ENCODE measurements at regions not wholly inside any gene's neighbourhood (a gene's known extent, or its start where the extent isn't known, plus 50 kb on each side); places are given as distances from the start of the nearest gene placed in this dataset.
"Not testable (repeated sequence)": the region's sequence is repeated elsewhere in the genome, so short reads cannot be mapped to it uniquely, and the experiment has no call there.

DNA sequence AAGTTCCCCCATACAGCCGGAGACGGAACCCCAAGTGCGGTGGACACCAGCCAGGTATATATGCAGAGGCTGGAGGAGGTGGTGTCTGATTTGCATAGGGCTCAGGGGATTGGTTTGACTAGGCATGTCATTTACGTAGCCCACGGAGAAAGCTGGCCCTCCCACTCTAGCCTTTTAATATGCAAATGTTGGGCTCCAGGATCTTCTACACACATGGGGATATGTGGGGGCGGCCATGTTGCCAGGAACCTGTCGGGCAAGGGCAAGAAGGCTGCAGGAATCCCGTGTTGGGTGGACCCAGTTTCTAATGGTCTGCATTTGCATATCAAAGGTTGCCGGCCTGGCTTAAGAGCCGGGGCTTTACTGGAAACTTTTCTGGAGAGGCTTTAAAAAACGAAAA is 57.4 kb downstream of the FTHL17 start:
- H3K27me3 Mint-ChIP-seq; POLR2A ChIA-PET; H3K27ac Mint-ChIP-seq; H3K4me1 Mint-ChIP-seq; H3K9me3 Mint-ChIP-seq; H3K36me3 Mint-ChIP-seq (ENCODE audit: low read depth); DNase-seq; H3K4me3 Mint-ChIP-seq: not testable (repeated sequence)
- CTCF ChIA-PET, result interaction anchor here (0.5 kb wide), 1 partner anchor 43 kb away, joined by 4 read pairs; no protein-coding TSS in a partner anchor

DNA sequence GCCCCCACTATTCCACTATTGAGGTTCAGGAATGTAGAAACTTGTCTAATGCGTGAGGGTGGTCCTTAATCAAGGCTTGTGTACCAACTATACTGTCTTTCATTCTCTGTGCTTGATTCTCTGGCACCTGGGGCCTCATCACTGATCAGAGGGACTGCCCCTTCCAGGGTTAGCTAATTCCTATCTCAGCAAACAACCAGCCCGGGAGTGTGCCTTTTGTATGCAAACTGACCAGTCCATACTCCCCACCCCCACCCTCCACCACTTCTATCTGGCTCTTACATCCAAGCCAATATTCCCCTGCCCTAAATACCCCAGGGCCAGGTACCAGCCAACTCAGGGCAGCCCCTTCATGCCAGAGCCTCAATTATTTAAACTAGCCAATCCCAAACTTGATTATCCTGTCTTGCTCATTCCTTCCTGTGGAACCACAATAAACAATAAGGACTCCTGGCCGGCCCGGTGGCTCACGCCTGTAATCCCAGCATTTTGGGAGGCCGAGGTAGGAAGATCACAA is 59.3 kb downstream of the FTHL17 start:
- Mint-ChIP-seq H3K27ac (no peak overlapping the region), H3K36me3 (ENCODE audit: low read depth) (no peaks in the 10 kb centered on the region), H3K4me1 (no peaks in the 10 kb centered on the region), H3K4me3 (no peak overlapping the region), H3K9me3 (no peaks in the 10 kb centered on the region), H3K27me3 (no peaks in the 10 kb centered on the region)
- no peak for DNase-seq
- POLR2A ChIA-PET, result no interaction called here
- CTCF ChIA-PET, result no interaction called here

- ChIA-PET POLR2A (no interaction called here), CTCF (no interaction called here)
- no peaks in the 10 kb centered on the region for H3K9me3 Mint-ChIP-seq
- H3K27me3 Mint-ChIP-seq, result peaks cover 2% of the 10 kb centered on the region
- H3K27ac Mint-ChIP-seq, result no peak overlapping the region
- H3K36me3 Mint-ChIP-seq (ENCODE audit: low read depth), result no peaks in the 10 kb centered on the region
- no peaks in the 10 kb centered on the region for H3K4me1 Mint-ChIP-seq
- no peak for DNase-seq
- no peak overlapping the region for H3K4me3 Mint-ChIP-seq
Observed at GRCh38 chrX:31007321-31007720, 64.5 kb downstream of the FTHL17 start.

GRCh38 chrX:31006027-31006426 is 65.8 kb downstream of the FTHL17 start:
- no peaks in the 10 kb centered on the region for H3K9me3 Mint-ChIP-seq
- no peak overlapping the region for H3K27ac Mint-ChIP-seq
- POLR2A ChIA-PET, result no interaction called here
- no peak overlapping the region for H3K4me3 Mint-ChIP-seq
- peaks cover 2% of the 10 kb centered on the region for H3K27me3 Mint-ChIP-seq
- no peaks in the 10 kb centered on the region for H3K4me1 Mint-ChIP-seq
- CTCF ChIA-PET, result no interaction called here
- H3K36me3 Mint-ChIP-seq (ENCODE audit: low read depth), result no peaks in the 10 kb centered on the region
- DNase-seq, result no peak

DNA sequence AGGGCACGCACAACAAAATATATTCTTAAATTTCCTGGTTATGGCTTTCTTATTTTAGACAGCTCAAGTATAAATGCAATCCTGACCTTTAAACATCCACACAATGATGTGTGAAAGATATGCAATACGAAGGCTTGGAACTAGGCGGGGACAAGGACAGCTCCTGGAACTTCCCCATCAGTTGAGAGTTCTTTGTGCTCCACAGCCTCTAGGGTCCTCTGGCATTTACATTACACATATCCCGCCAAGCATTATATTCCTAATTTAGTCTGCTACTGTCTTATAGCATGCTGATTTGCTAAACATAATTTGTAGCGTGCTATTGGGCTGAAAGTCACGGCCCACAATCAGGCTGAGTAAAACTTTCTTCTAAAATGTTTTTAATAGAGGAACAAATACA is 74.4 kb downstream of the FTHL17 start:
- Mint-ChIP-seq H3K27ac (no peak overlapping the region), H3K4me3 (no peak overlapping the region), H3K27me3 (no peaks in the 10 kb centered on the region), H3K9me3 (no peaks in the 10 kb centered on the region), H3K4me1 (peaks cover 8% of the 10 kb centered on the region), H3K36me3 (ENCODE audit: low read depth) (no peaks in the 10 kb centered on the region)
- POLR2A ChIA-PET, result no interaction called here
- DNase-seq, result no peak
- CTCF ChIA-PET, result no interaction called here

- H3K4me3 Mint-ChIP-seq, result no peak overlapping the region
- DNase-seq, result no peak
- H3K36me3 Mint-ChIP-seq (ENCODE audit: low read depth), result no peaks in the 10 kb centered on the region
- ChIA-PET POLR2A (no interaction called here), CTCF (no interaction called here)
- no peaks in the 10 kb centered on the region for H3K9me3 Mint-ChIP-seq
- H3K4me1 Mint-ChIP-seq, result peaks cover 8% of the 10 kb centered on the region
- no peak overlapping the region for H3K27ac Mint-ChIP-seq
- H3K27me3 Mint-ChIP-seq, result no peaks in the 10 kb centered on the region
Observed at GRCh38 chrX:30995705-30996104, 76.1 kb downstream of the FTHL17 start.

DNA sequence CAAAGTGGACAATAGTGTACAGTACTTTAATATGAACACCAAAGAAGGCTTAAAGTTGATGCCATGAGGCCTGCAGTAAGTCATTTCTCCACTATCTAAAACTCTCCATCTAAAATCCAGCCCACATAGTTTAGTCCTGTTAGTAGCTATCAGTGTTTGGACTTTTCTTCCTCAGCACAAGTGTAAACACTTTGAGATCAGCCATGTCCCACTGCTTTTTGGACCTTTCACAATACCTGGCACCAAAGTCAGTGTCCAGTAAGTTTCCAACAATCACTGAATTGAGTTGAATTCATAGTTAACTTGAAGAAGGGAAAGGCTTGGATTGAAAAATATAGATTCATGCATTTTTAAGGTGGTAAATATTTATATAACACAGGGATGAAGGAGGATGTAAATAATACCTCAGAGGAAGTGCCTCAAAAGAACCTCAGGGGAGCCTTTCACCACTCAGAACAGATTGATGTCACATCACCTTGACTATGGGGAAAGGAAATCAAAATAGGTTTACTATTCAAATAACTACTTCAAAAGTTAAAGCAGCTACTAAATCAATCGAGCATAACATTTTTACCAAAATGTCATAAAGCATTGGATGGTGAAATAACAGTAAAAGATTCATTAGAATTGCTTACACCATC is 76.7 kb downstream of the FTHL17 start:
- Mint-ChIP-seq H3K27me3 (no peaks in the 10 kb centered on the region), H3K27ac (no peak overlapping the region), H3K9me3 (no peaks in the 10 kb centered on the region), H3K4me1 (peaks cover 8% of the 10 kb centered on the region), H3K36me3 (ENCODE audit: low read depth) (no peaks in the 10 kb centered on the region), H3K4me3 (no peak overlapping the region)
- DNase-seq, result no peak
- POLR2A ChIA-PET, result no interaction called here
- CTCF ChIA-PET, result no interaction called here

GRCh38 chrX:30994018-30994417 is 77.8 kb downstream of the FTHL17 start:
- CTCF ChIA-PET; H3K27me3 Mint-ChIP-seq; DNase-seq; H3K4me3 Mint-ChIP-seq; POLR2A ChIA-PET; H3K27ac Mint-ChIP-seq; H3K9me3 Mint-ChIP-seq; H3K36me3 Mint-ChIP-seq (ENCODE audit: low read depth); H3K4me1 Mint-ChIP-seq: not testable (repeated sequence)

DNA sequence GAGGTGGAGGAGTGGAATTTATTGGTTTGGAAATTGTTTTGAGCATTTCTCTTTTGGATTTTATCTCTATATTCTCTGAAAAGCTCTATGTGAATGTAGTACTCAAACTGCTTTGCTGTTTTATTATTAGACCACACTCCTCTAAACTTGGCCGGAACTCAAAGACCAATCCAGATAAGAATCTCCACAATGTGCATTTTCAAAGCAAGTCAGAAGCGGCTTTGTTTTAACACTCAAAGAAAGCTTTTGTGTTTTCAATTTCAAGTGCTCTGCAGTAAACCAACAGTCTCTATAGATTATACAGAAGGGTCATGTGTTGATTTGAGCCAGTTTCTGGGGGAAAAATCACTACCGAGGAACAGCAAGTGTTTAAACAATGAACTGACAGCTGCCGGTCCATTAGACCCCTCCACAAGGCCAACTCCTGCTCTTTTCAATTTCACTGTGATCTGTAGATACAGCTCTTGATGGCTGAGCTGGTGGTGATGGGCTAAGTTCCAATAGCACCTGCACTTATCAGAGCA is 79.4 kb downstream of the FTHL17 start:
- peaks cover 8% of the 10 kb centered on the region for H3K4me1 Mint-ChIP-seq
- no peak overlapping the region for H3K4me3 Mint-ChIP-seq
- no peaks in the 10 kb centered on the region for H3K36me3 Mint-ChIP-seq (ENCODE audit: low read depth)
- ChIA-PET POLR2A (no interaction called here), CTCF (no interaction called here)
- H3K27ac Mint-ChIP-seq, result no peak overlapping the region
- H3K27me3 Mint-ChIP-seq, result no peaks in the 10 kb centered on the region
- H3K9me3 Mint-ChIP-seq, result no peaks in the 10 kb centered on the region
- DNase-seq, result no peak

- H3K4me1 Mint-ChIP-seq, result peaks cover 8% of the 10 kb centered on the region
- ChIA-PET POLR2A (no interaction called here), CTCF (no interaction called here)
- no peaks in the 10 kb centered on the region for H3K9me3 Mint-ChIP-seq
- H3K27me3 Mint-ChIP-seq, result no peaks in the 10 kb centered on the region
- no peak for DNase-seq
- no peak overlapping the region for H3K27ac Mint-ChIP-seq
- no peaks in the 10 kb centered on the region for H3K36me3 Mint-ChIP-seq (ENCODE audit: low read depth)
- no peak overlapping the region for H3K4me3 Mint-ChIP-seq
Observed at GRCh38 chrX:30990361-30990760, 81.5 kb downstream of the FTHL17 start.

DNA sequence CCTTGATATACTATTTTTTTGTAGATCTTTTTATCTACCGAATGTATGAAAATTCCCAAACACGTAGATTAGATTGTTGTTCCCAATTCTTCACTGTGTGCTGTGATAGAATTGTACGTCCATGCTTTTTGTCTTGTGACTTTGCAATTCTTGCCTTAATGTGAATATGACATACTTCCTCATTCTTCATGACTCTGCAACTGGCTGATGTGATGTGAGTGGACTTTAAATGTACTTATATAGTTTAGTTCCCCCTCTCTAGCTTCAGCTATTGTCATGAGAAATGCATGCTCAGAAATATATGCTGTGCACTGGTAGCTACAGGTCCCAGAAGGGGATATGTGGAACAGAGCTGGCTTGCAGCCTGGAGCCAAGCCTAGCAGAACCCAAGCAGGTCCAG is 89.4 kb downstream of the FTHL17 start:
- H3K27ac Mint-ChIP-seq, result no peak overlapping the region
- POLR2A ChIA-PET, result no interaction called here
- H3K9me3 Mint-ChIP-seq, result no peaks in the 10 kb centered on the region
- H3K4me1 Mint-ChIP-seq, result no peaks in the 10 kb centered on the region
- DNase-seq, result no peak
- H3K4me3 Mint-ChIP-seq, result no peak overlapping the region
- H3K27me3 Mint-ChIP-seq, result peaks cover 4% of the 10 kb centered on the region
- CTCF ChIA-PET, result interaction anchor here (0.8 kb wide), 1 partner anchor 19 kb away, joined by 3 read pairs; no protein-coding TSS in a partner anchor
- H3K36me3 Mint-ChIP-seq (ENCODE audit: low read depth), result no peaks in the 10 kb centered on the region

DNA sequence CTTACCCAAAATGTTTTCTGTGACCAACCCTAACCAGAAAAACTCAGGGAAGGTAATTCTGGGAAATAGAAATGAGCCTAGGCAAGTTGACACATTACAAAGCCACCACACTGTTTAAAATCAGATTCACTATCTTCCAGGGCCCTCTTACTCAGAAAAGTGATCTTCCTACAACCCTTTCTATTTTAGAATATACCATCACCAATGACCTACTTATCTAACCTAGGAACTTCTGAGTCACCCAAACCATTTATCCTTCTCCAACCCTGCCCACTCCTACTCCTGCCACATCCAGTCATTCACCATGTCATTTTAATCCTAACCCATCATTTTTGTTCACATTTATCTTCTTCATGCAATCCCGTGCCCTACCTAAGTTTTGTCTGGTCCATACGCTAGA is 89.9 kb downstream of the FTHL17 start:
- Mint-ChIP-seq H3K27ac (no peak overlapping the region), H3K36me3 (ENCODE audit: low read depth) (no peaks in the 10 kb centered on the region), H3K27me3 (peaks cover 4% of the 10 kb centered on the region), H3K4me1 (no peaks in the 10 kb centered on the region), H3K4me3 (no peak overlapping the region), H3K9me3 (no peaks in the 10 kb centered on the region)
- no peak for DNase-seq
- ChIA-PET CTCF (no interaction called here), POLR2A (no interaction called here)

GRCh38 chrX:30979271-30979670 is 90.2 kb upstream of the TAB3 start:
- ChIA-PET POLR2A (no interaction called here), CTCF (interaction anchor here (0.6 kb wide), 1 partner anchor 294 kb away, joined by 3 read pairs; no protein-coding TSS in a partner anchor)
- Mint-ChIP-seq H3K9me3 (no peaks in the 10 kb centered on the region), H3K27ac (no peak overlapping the region), H3K36me3 (ENCODE audit: low read depth) (no peaks in the 10 kb centered on the region), H3K4me1 (peaks cover 2% of the 10 kb centered on the region), H3K4me3 (no peak overlapping the region), H3K27me3 (peaks cover 6% of the 10 kb centered on the region)
- DNase-seq, result no peak

- ChIA-PET CTCF (no interaction called here), POLR2A (no interaction called here)
- Mint-ChIP-seq H3K4me3 (no peak overlapping the region), H3K4me1 (peaks cover 13% of the 10 kb centered on the region), H3K9me3 (no peaks in the 10 kb centered on the region), H3K27ac (no peak overlapping the region), H3K27me3 (peaks cover 4% of the 10 kb centered on the region), H3K36me3 (ENCODE audit: low read depth) (no peaks in the 10 kb centered on the region)
- DNase-seq, result no peak
Observed at GRCh38 chrX:30975467-30975866, 86.4 kb upstream of the TAB3 start.

Measured in activated CD4-positive, alpha-beta T cell treated with anti-CD3 and anti-CD28 coated beads, Interleukin-2, amount 10 ng/mL, durations not matched to agents 7 days and 5 days (primary cell).